Dedifferentiated amniotic fluid mesenchymal stem cell (primary cell): ENCODE measurements at regions not wholly inside any gene's neighbourhood (a gene's known extent, or its start where the extent isn't known, plus 50 kb on each side); places are given as distances from the start of the nearest gene placed in this dataset.
A peak's percentile ranks its signal among the peaks of the same experiment; 100 is the strongest.

Source experiments
- DNase-seq: peaks from one replicate; pipeline ENCODE4 v3.0.0-alpha.2; 2016; ENCODE audit errors: extremely low spot score

- DNase-seq, result peak; percentile 62
These were observed 178.1 kb upstream of the ALG10B start for GRCh38 chr12:38138225-38139221.

GRCh38 chr12:38139456-38139855 lies 177.1 kb upstream of the ALG10B start:
- no peak for DNase-seq

- no peak for DNase-seq
These were observed 175.3 kb upstream of the ALG10B start for GRCh38 chr12:38141239-38141638.

GRCh38 chr12:38141861-38142260 lies 174.7 kb upstream of the ALG10B start:
- no peak for DNase-seq

- no peak for DNase-seq
These were observed 173.6 kb upstream of the ALG10B start for GRCh38 chr12:38142974-38143373.

GRCh38 chr12:38144049-38144448 lies 172.5 kb upstream of the ALG10B start:
- no peak for DNase-seq

- DNase-seq, result no peak
These were observed 171.8 kb upstream of the ALG10B start for GRCh38 chr12:38144601-38145436.

GRCh38 chr12:38149395-38150073 lies 167.0 kb upstream of the ALG10B start:
- DNase-seq, result no peak

GRCh38 chr12:38151991-38152700 lies 164.4 kb upstream of the ALG10B start:
- DNase-seq, result no peak

- DNase-seq, result no peak
These were observed 163.5 kb upstream of the ALG10B start for GRCh38 chr12:38152816-38153736.

- DNase-seq, result no peak
These were observed 162.9 kb upstream of the ALG10B start for GRCh38 chr12:38153737-38154061.

- no peak for DNase-seq
These were observed 162.2 kb upstream of the ALG10B start for GRCh38 chr12:38154096-38155019.

- DNase-seq, result no peak
These were observed 161.6 kb upstream of the ALG10B start for GRCh38 chr12:38155020-38155395.

GRCh38 chr12:38155526-38156496 lies 160.8 kb upstream of the ALG10B start:
- DNase-seq, result no peak

GRCh38 chr12:38156497-38157245 lies 159.9 kb upstream of the ALG10B start:
- DNase-seq, result no peak

- DNase-seq, result no peak
These were observed 159.2 kb upstream of the ALG10B start for GRCh38 chr12:38157274-38157932.

- DNase-seq, result no peak
These were observed 158.6 kb upstream of the ALG10B start for GRCh38 chr12:38157933-38158401.
